Neural progenitor cell (in vitro differentiated cells): ENCODE measurements at regions not wholly inside any gene's neighbourhood (a gene's known extent, or its start where the extent isn't known, plus 50 kb on each side); places are given as distances from the start of the nearest gene placed in this dataset.

Experiments
- CTCF ChIP-seq: fragments of 200-600 bp; sonication (generic); IDR thresholded peaks from 2 replicates; pipeline ENCODE4 v1.5.1; 2017; ENCODE audit warnings: antibody characterized with exemption, mild to moderate bottlenecking
- EZH2phosphoT487 ChIP-seq: fragments of 200-600 bp; sonication (generic); IDR thresholded peaks from 2 replicates; pipeline ENCODE4 v1.6.1; 2017; ENCODE audit warnings: antibody characterized with exemption

DNA sequence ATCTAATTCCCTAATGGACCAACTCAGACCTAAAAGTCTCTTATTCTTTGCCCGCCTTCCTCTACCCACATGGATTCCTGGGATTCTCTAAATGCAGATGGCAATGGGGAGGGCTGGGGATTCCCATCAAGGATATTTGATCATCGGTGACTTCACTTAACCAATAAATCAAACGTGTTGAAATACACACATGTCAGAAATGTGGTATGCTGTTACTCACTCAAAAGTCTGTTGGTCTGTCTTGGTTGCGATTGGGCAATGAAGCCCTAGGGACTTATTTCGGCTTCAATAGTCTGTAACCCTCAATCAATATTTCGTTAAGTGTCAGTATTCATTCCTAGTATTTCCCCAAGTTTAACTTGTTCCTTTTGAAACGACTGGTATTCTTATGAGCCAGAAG lies 117.2 kb upstream of the DIO3 start:
- no peak for TF ChIP-seq CTCF
- TF ChIP-seq EZH2phosphoT487, result no peak
